GM06990 (cell line): ENCODE measurements at regions not wholly inside any gene's neighbourhood (a gene's known extent, or its start where the extent isn't known, plus 50 kb on each side); places are given as distances from the start of the nearest gene placed in this dataset.

ENCODE experiments used
- DNase-seq: peaks from one replicate; pipeline ENCODE4 v3.0.0-alpha.2; 2011; ENCODE audit not compliant: insufficient read length; ENCODE audit errors: extremely low read depth
- H3K27me3 ChIP-seq: replicated peaks from 2 replicates; pipeline ENCODE4 v1.6.0; 2011; ENCODE audit warnings: low read length; ENCODE audit not compliant: control insufficient read depth, insufficient read depth
- H3K36me3 ChIP-seq: 2 replicates; pipeline ENCODE4 v1.5.1; 2011; ENCODE audit warnings: low read length; ENCODE audit not compliant: control insufficient read depth, insufficient read depth
- H3K4me3 ChIP-seq: replicated peaks from 2 replicates; pipeline ENCODE4 v1.5.1; 2011; ENCODE audit warnings: low read depth, mild to moderate bottlenecking, control low read depth, low read length
- CTCF ChIP-seq: IDR thresholded peaks from 2 replicates; pipeline ENCODE4 v1.5.1; 2011; ENCODE audit warnings: low read length, control low read depth, mild to moderate bottlenecking, inconsistent platforms; ENCODE audit not compliant: insufficient read depth, poor library complexity, severe bottlenecking

- no peak overlapping the region for H3K4me3 ChIP-seq
- peak; percentile 21 for TF ChIP-seq CTCF
Observed at GRCh38 chr10:44457259-44457658, 72.4 kb upstream of the CXCL12 start.

GRCh38 chr10:44458671-44459413, 73.9 kb upstream of the CXCL12 start:
- Histone ChIP-seq H3K36me3 (no peaks in the 10 kb centered on the region), H3K27me3 (peaks cover 2% of the 10 kb centered on the region), H3K4me3 (no peak overlapping the region)
- DNase-seq = no peak
- TF ChIP-seq CTCF = no peak

More at GRCh38 chr10:44457259-44457658, 72.4 kb upstream of the CXCL12 start:
- Histone ChIP-seq H3K27me3 (peaks cover 2% of the 10 kb centered on the region), H3K36me3 (no peaks in the 10 kb centered on the region)
- no peak for DNase-seq

- no peak for TF ChIP-seq CTCF
- DNase-seq = no peak
- H3K36me3 ChIP-seq = no peaks in the 10 kb centered on the region
- H3K4me3 ChIP-seq = no peak overlapping the region
- peaks cover 2% of the 10 kb centered on the region for H3K27me3 ChIP-seq
Observed at GRCh38 chr10:44459671-44460070, 74.8 kb upstream of the CXCL12 start.

- DNase-seq = no peak
- no peak for TF ChIP-seq CTCF
- H3K27me3 ChIP-seq = peaks cover 2% of the 10 kb centered on the region
- no peaks in the 10 kb centered on the region for H3K36me3 ChIP-seq
- no peak overlapping the region for H3K4me3 ChIP-seq
Observed at GRCh38 chr10:44460416-44460815, 75.5 kb upstream of the CXCL12 start.

GRCh38 chr10:44462338-44462914, 77.5 kb upstream of the CXCL12 start:
- no peak for DNase-seq
- no peaks in the 10 kb centered on the region for H3K36me3 ChIP-seq
- H3K27me3 ChIP-seq = peaks cover 2% of the 10 kb centered on the region
- no peak overlapping the region for H3K4me3 ChIP-seq
- TF ChIP-seq CTCF = no peak
